Liver (tissue), 3 donors: ENCODE measurements at regions not wholly inside any gene's neighbourhood (a gene's known extent, or its start where the extent isn't known, plus 50 kb on each side); places are given as distances from the start of the nearest gene placed in this dataset.

Source experiments
- EGR1 ChIP-seq, 2 donors: IDR thresholded peaks; 2 replicates each; pipeline ENCODE4 v1.6.1; 2016 to 2018; ENCODE audit warnings: antibody characterized with exemption in 2 of 2, low read depth in 2 of 2
- JUND ChIP-seq, 2 donors: IDR thresholded peaks; 2 replicates each; pipeline ENCODE4 v1.6.1; 2016; ENCODE audit warnings: antibody characterized with exemption in 2 of 2
- RAD21 ChIP-seq, 2 donors: IDR thresholded peaks; 2 replicates each; pipeline ENCODE4 v1.6.1; 2016; ENCODE audit warnings: antibody characterized with exemption in 2 of 2, mild to moderate bottlenecking in 2 of 2
- RXRA ChIP-seq, 2 donors: IDR thresholded peaks; 2 replicates each; pipeline ENCODE4 v1.6.1; 2017 to 2018; ENCODE audit warnings: antibody characterized with exemption in 2 of 2, mild to moderate bottlenecking in 1 of 2
- SP1 ChIP-seq: IDR thresholded peaks from 2 replicates; pipeline ENCODE4 v1.6.1; 2018; ENCODE audit warnings: antibody characterized with exemption, mild to moderate bottlenecking
- TAF1 ChIP-seq: conservative IDR thresholded peaks from 2 replicates; pipeline ENCODE4 v1.6.1; 2016; ENCODE audit warnings: antibody characterized with exemption, mild to moderate bottlenecking
- TF ChIP-seq, protein P1 (sequence below): IDR thresholded peaks from 2 replicates; pipeline ENCODE4 v1.6.1; 2016; ENCODE audit warnings: antibody characterized with exemption
- TF ChIP-seq, protein P2 (sequence below): fragments of 150-350 bp; IDR thresholded peaks from 2 replicates; pipeline ENCODE4 v1.5.1; 2017; ENCODE audit warnings: improper control_type of control experiment, low read depth, low read length; ENCODE audit not compliant: missing input control
- TF ChIP-seq, protein P3 (sequence below): IDR thresholded peaks from 2 replicates; pipeline ENCODE4 v1.6.1; 2016; ENCODE audit warnings: antibody characterized with exemption
- TF ChIP-seq, protein P4 (sequence below): IDR thresholded peaks from 2 replicates; pipeline ENCODE4 v1.6.1; 2016; ENCODE audit warnings: antibody characterized with exemption, mild to moderate bottlenecking
- donor health status: healthy.
- donor health status: healthy.

DNA sequence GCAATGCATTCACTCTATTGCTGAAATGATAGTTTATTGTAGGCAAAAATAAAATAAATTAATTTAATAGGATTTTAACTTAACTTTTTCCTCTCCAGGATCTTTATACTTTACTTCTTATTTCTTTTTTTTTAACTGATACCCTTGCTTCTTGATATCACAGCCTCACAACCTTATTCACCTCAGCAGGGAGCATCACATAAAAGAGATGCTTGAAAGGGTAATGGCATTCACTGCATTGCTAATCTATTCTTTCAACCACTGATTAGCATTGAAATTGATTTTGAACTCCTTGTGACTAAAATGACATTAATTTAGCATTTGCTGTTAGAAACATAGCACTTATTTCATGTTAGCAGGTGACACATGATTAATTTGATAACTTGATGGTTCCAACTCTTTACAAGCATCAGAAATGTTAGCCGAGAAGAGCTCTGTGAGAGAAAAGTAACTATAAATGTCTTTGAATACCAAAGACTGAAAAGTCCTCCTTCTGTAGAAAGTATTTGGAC, 689.5 kb upstream of the MGAT4C start:
- no peak for TF ChIP-seq RAD21 (IDR thresholded peaks at IDR 0.05)
- TF ChIP-seq RXRA (IDR thresholded peaks at IDR 0.05) = no peak
- TF ChIP-seq, protein P1, sequence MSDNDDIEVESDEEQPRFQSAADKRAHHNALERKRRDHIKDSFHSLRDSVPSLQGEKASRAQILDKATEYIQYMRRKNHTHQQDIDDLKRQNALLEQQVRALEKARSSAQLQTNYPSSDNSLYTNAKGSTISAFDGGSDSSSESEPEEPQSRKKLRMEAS = no peak
- TF ChIP-seq, protein P2, sequence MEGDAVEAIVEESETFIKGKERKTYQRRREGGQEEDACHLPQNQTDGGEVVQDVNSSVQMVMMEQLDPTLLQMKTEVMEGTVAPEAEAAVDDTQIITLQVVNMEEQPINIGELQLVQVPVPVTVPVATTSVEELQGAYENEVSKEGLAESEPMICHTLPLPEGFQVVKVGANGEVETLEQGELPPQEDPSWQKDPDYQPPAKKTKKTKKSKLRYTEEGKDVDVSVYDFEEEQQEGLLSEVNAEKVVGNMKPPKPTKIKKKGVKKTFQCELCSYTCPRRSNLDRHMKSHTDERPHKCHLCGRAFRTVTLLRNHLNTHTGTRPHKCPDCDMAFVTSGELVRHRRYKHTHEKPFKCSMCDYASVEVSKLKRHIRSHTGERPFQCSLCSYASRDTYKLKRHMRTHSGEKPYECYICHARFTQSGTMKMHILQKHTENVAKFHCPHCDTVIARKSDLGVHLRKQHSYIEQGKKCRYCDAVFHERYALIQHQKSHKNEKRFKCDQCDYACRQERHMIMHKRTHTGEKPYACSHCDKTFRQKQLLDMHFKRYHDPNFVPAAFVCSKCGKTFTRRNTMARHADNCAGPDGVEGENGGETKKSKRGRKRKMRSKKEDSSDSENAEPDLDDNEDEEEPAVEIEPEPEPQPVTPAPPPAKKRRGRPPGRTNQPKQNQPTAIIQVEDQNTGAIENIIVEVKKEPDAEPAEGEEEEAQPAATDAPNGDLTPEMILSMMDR = no peak
- TF ChIP-seq EGR1 (IDR thresholded peaks at IDR 0.05; ENCODE audit: low read depth in 2 of 2) = no peak
- TF ChIP-seq, protein P3, sequence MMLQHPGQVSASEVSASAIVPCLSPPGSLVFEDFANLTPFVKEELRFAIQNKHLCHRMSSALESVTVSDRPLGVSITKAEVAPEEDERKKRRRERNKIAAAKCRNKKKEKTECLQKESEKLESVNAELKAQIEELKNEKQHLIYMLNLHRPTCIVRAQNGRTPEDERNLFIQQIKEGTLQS = no peak
- TF ChIP-seq, protein P4, sequence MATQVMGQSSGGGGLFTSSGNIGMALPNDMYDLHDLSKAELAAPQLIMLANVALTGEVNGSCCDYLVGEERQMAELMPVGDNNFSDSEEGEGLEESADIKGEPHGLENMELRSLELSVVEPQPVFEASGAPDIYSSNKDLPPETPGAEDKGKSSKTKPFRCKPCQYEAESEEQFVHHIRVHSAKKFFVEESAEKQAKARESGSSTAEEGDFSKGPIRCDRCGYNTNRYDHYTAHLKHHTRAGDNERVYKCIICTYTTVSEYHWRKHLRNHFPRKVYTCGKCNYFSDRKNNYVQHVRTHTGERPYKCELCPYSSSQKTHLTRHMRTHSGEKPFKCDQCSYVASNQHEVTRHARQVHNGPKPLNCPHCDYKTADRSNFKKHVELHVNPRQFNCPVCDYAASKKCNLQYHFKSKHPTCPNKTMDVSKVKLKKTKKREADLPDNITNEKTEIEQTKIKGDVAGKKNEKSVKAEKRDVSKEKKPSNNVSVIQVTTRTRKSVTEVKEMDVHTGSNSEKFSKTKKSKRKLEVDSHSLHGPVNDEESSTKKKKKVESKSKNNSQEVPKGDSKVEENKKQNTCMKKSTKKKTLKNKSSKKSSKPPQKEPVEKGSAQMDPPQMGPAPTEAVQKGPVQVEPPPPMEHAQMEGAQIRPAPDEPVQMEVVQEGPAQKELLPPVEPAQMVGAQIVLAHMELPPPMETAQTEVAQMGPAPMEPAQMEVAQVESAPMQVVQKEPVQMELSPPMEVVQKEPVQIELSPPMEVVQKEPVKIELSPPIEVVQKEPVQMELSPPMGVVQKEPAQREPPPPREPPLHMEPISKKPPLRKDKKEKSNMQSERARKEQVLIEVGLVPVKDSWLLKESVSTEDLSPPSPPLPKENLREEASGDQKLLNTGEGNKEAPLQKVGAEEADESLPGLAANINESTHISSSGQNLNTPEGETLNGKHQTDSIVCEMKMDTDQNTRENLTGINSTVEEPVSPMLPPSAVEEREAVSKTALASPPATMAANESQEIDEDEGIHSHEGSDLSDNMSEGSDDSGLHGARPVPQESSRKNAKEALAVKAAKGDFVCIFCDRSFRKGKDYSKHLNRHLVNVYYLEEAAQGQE = no peak
- no peak for TF ChIP-seq TAF1
- TF ChIP-seq SP1 = no peak
- no peak for TF ChIP-seq JUND (IDR thresholded peaks at IDR 0.05)
